Activated T-helper 2 cell treated with anti-CD3 and anti-CD28 coated beads, Interferon-gamma antibody, Interleukin-2, Interleukin-4, amounts not matched to agents 10 μg/mL and 5 μg/mL and 100 μg/mL, durations not matched to agents 14 hours and 24 hours and 36 hours (primary cell): ENCODE measurements at regions not wholly inside any gene's neighbourhood (a gene's known extent, or its start where the extent isn't known, plus 50 kb on each side); places are given as distances from the start of the nearest gene placed in this dataset.
"Not testable (repeated sequence)": the region's sequence is repeated elsewhere in the genome, so short reads cannot be mapped to it uniquely, and the experiment has no call there.

ENCODE experiments used
- DNase-seq: peaks from one replicate; pipeline ENCODE4 v3.0.0; 2021; ENCODE audit warnings: low spot score
- H3K27ac Mint-ChIP-seq: one replicate; pipeline ENCODE4 v1.8.0; 2021; ENCODE audit warnings: mixed read lengths
- H3K27me3 Mint-ChIP-seq: one replicate; pipeline ENCODE4 v1.8.0; 2021; ENCODE audit warnings: low read depth, mixed read lengths
- H3K36me3 Mint-ChIP-seq: one replicate; pipeline ENCODE4 v1.8.0; 2021; ENCODE audit warnings: low read depth, mixed read lengths
- H3K4me1 Mint-ChIP-seq: one replicate; pipeline ENCODE4 v1.8.0; 2021; ENCODE audit warnings: low read depth, mixed read lengths
- H3K4me3 Mint-ChIP-seq: one replicate; pipeline ENCODE4 v1.8.0; 2021; ENCODE audit warnings: low read depth, mild to moderate bottlenecking, moderate library complexity, mixed read lengths
- H3K9me3 Mint-ChIP-seq: one replicate; pipeline ENCODE4 v1.8.0; 2021; ENCODE audit warnings: mixed read lengths
- intact Hi-C: fragments of 100-400 bp; cut with micrococcal nuclease; formaldehyde crosslinking; loops from one replicate; pipeline ENCODE4 v1.15.1; 2023

DNA sequence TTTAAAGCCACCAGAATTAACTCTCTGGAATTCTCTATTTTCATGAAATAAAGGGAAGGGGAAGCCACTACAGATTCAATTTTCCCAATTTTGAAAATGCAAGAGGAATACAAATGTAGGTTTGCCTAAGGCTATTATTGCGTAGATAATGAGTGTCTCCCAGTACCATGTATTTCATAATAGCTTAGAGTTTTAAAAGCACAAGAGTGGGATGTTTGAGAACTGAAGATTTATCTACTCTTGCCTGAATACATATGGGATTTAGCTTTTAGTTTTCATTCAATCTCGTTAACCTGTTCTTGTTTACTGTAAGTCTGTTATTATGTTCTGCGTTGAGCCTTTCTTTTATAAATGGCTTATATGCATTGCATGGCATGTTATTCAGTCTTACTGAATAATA lies 795.1 kb downstream of the BRINP3 start:
- H3K27me3 Mint-ChIP-seq = no peaks in the 10 kb centered on the region
- DNase-seq = no peak
- intact Hi-C loops = no loop called here
- H3K4me3 Mint-ChIP-seq = no peak overlapping the region
- no peaks in the 10 kb centered on the region for H3K4me1 Mint-ChIP-seq
- no peak overlapping the region for H3K27ac Mint-ChIP-seq
- no peaks in the 10 kb centered on the region for H3K36me3 Mint-ChIP-seq
- H3K9me3 Mint-ChIP-seq = peaks cover 4% of the 10 kb centered on the region

DNA sequence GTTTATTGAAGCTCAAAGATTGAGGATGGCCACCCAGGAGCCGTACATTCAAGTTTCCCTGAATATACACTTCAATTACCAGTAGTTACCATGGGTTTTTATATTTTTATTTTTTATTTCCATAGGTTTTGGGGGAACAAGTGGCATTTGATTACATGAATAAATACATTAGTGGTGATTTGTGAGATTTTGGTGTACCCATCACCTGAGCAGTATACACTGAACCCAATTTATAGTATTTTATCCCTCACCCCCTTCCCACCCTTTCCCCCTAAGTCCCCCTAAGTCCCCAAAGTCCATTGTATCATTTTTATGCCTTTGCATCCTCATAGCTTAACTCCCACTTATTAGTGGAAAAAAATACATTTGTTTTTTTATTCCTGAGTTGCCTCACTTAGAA lies 791.4 kb downstream of the BRINP3 start:
- Mint-ChIP-seq H3K9me3 (peaks cover 8% of the 10 kb centered on the region), H3K27me3 (no peaks in the 10 kb centered on the region), H3K27ac (no peak overlapping the region), H3K4me1 (no peaks in the 10 kb centered on the region), H3K4me3 (no peak overlapping the region), H3K36me3 (no peaks in the 10 kb centered on the region)
- intact Hi-C loops = no loop called here
- no peak for DNase-seq

DNA sequence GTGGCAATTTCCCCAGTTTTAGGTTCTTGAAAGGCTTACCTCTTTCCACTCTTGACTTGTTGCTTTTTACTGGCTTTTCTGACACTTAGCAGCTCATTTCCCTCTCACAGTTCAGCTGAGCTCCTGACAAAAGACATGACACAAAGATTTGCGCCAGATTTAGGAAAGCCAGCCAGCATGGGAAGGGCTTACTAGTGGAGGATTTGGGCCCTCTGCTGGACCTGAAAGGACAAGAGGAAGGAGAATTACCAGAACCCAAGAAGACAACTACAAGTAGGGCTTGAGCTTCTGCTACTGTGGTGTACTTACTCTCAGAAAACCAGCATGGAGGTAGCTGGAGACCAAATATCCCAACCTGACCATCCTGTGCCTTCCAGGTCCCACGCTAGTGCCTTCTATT lies 784.5 kb downstream of the BRINP3 start:
- intact Hi-C loops = no loop called here
- Mint-ChIP-seq H3K9me3 (peaks cover 17% of the 10 kb centered on the region), H3K4me1 (no peaks in the 10 kb centered on the region), H3K36me3 (no peaks in the 10 kb centered on the region), H3K27me3 (no peaks in the 10 kb centered on the region), H3K4me3 (no peak overlapping the region), H3K27ac (no peak overlapping the region)
- no peak for DNase-seq

DNA sequence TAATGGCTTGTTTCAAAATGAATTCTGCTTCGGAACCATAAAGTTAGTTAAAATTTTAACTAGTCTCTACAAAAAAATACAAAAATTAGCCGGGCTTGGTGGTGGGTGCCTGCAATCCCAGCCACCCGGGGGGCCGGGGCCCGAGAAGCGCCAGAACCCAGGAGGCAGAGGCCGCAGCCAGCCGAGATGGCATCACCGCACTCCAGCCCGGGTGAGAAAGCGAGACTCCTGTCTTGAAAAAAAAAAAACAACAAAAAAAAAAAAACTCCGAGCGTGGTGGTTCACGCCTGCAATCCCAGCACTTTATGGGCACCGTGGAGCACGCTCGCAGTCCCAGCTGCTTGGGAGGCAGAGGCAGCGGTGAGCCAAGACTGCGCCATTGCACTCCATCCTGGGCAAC lies 781.4 kb downstream of the BRINP3 start:
- Mint-ChIP-seq H3K9me3 (peaks cover 26% of the 10 kb centered on the region), H3K4me1 (no peaks in the 10 kb centered on the region), H3K36me3 (no peaks in the 10 kb centered on the region), H3K4me3 (no peak overlapping the region), H3K27ac (no peak overlapping the region), H3K27me3 (no peaks in the 10 kb centered on the region)
- DNase-seq = no peak
- intact Hi-C loops = no loop called here

DNA sequence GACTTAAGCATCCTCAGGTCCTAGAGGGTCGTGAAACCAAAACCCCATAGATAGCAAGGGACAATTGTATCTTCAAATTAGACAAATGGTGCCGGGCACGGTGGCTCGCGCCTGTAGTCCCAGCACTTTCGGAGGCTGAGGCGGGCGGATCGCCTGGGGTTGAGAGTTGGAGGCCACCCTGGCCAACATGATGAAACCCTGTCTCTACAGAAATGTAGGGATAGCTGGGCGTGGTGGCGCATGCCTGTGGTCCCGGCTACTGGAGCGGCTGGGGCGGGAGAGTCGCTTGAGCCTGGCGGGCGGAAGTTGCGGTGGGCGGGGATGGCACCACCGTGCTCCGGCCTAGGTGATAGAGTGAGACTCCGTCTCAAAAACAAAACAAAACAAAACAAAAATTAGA lies 780.6 kb downstream of the BRINP3 start:
- no peak for DNase-seq
- no peak overlapping the region for H3K27ac Mint-ChIP-seq
- H3K4me1 Mint-ChIP-seq = no peaks in the 10 kb centered on the region
- no peaks in the 10 kb centered on the region for H3K27me3 Mint-ChIP-seq
- intact Hi-C loops = no loop called here
- H3K36me3 Mint-ChIP-seq = no peaks in the 10 kb centered on the region
- peaks cover 30% of the 10 kb centered on the region for H3K9me3 Mint-ChIP-seq
- H3K4me3 Mint-ChIP-seq = no peak overlapping the region

DNA sequence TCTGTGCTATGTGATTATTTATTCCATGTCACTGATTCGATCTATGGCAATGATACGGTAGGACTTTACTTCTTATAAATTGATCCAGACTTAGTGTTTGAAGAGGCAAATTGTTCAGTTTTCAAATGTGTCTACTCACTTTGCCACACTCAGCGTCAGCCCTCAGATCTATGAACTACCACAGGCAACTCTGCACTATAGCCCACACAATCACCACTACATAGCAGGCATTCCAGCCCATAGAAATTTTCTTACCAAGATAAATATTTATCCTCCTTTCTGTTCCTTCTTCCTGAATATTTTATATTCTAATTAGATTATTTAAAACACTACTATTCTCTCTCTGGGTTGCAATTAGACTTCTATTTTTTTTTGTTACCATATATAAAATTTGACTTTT lies 776.1 kb downstream of the BRINP3 start:
- no peak for DNase-seq
- Mint-ChIP-seq H3K4me1 (no peaks in the 10 kb centered on the region), H3K36me3 (no peaks in the 10 kb centered on the region), H3K27ac (no peak overlapping the region), H3K9me3 (peaks cover 25% of the 10 kb centered on the region), H3K27me3 (no peaks in the 10 kb centered on the region), H3K4me3 (no peak overlapping the region)
- intact Hi-C loops = no loop called here

DNA sequence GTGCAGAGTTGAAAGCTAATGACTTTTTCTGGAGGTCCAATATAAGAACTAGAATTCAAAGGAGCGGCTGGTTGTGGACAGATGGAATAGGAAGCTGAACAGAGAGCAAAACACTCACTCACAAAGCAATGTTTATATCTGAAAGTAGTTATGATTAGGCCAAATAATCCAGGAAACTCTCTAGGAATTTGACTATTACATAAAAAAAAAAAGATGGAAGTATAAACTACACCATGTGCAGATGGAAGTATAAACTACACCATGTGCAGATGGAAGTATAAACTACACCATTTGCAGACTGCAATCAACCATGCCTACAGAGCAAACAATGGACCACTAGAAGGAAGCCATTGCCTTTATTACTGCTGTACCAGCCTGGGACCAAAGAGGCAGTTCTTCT lies 771.1 kb downstream of the BRINP3 start:
- Mint-ChIP-seq H3K27me3 (no peaks in the 10 kb centered on the region), H3K27ac (no peak overlapping the region), H3K9me3 (peaks cover 37% of the 10 kb centered on the region), H3K4me1 (no peaks in the 10 kb centered on the region), H3K36me3 (no peaks in the 10 kb centered on the region), H3K4me3 (no peak overlapping the region)
- intact Hi-C loops = no loop called here
- DNase-seq = no peak

DNA sequence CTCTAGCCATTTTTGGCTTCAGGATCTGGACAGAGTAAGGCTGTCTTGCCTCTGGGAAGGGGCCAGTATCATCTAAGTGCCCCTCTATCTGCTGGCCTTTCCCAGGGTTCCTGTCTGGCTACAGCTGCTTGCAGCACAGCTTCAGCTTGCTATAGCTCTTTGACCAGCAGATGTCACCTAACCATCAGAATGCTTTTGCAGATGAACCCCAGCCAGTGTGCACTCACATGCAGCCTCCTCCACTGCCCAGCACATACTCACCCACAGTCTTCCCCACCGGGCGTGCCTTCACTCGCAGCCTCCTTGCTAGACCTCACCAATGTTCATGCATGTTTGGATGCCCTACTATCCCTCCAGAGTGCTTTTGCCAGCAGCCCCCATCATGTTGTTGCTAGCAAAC lies 769.0 kb downstream of the BRINP3 start:
- H3K4me1 Mint-ChIP-seq = no peaks in the 10 kb centered on the region
- no peak overlapping the region for H3K4me3 Mint-ChIP-seq
- H3K27ac Mint-ChIP-seq = no peak overlapping the region
- no peak for DNase-seq
- H3K36me3 Mint-ChIP-seq = no peaks in the 10 kb centered on the region
- H3K27me3 Mint-ChIP-seq = no peaks in the 10 kb centered on the region
- peaks cover 36% of the 10 kb centered on the region for H3K9me3 Mint-ChIP-seq
- intact Hi-C loops = no loop called here

DNA sequence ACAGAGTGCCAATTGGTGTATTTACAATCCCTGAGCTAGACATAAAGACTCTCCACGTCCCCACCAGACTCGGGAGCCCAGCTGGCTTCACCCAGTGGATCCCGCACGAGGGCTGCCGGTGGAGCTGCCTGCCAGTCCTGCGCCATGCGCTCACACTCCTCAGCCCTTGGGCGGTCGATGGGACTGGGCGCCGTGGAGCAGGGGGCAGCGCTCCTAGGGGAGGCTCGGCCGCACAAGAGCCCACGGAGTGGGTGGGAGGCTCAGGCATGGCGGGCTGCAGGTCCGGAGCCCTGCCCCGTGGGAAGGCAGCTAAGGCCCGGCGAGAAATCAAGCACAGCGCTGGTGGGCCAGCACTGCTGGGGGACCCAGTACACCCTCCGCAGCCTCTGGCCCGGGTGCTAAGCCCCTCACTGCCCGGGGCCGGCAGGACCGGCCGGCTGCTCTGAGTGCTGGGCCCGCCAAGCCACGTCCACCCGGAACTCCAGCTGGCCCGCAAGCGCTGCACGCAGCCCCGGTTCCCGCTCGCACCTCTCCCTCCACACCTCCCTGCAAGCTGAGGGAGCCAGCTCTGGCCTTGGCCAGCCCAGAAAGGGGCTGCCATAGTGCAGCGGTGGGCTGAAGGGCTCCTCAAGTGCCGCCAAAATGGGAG lies 759.4 kb downstream of the BRINP3 start:
- H3K9me3 Mint-ChIP-seq = peaks cover 15% of the 10 kb centered on the region
- H3K27me3 Mint-ChIP-seq, H3K27ac Mint-ChIP-seq, H3K4me1 Mint-ChIP-seq, H3K4me3 Mint-ChIP-seq, DNase-seq, H3K36me3 Mint-ChIP-seq, intact Hi-C loops: not testable (repeated sequence)

DNA sequence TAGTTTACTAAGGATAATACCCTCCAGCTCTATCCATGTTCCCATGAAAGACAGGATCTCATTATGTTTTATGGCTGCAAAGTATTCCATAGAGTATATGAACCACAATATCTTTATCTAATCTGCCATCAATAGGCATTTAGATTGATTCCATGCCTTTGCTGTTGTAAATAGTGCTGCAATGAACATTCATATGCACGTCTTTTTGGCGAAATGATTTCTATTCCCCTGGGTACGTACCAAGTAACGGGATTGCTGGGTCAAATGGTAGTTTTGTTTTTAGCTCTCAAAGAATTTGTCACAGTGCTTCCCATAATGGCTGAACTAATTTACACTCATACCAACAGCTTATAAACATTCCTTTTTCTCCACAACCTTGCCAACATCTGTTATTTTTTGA lies 750.9 kb downstream of the BRINP3 start:
- no peak for DNase-seq
- H3K4me1 Mint-ChIP-seq = no peaks in the 10 kb centered on the region
- H3K36me3 Mint-ChIP-seq = no peaks in the 10 kb centered on the region
- H3K4me3 Mint-ChIP-seq = no peak overlapping the region
- H3K27me3 Mint-ChIP-seq = no peaks in the 10 kb centered on the region
- intact Hi-C loops = no loop called here
- peaks cover 30% of the 10 kb centered on the region for H3K9me3 Mint-ChIP-seq
- no peak overlapping the region for H3K27ac Mint-ChIP-seq

DNA sequence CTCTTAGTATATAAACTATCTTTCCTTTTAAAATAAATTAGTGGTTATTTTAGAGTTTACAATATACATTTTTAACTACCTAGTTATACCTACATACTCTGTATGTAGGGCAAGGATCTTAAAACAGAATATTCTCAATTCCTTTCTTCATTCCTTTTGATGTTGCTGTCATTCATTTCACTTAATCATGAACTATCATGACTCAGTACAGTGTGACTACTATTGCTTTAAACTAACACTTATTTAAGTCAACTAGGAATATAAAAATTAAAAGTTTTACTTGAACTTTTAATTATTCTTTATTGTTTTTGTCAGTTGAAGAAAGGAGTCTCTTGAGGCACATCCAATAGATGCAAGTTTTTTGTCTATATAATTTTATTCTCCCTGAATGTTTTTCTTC lies 726.4 kb downstream of the BRINP3 start:
- H3K4me3 Mint-ChIP-seq = no peak overlapping the region
- no peaks in the 10 kb centered on the region for H3K36me3 Mint-ChIP-seq
- no peaks in the 10 kb centered on the region for H3K4me1 Mint-ChIP-seq
- no peak overlapping the region for H3K27ac Mint-ChIP-seq
- peaks cover 23% of the 10 kb centered on the region for H3K9me3 Mint-ChIP-seq
- H3K27me3 Mint-ChIP-seq = no peaks in the 10 kb centered on the region
- intact Hi-C loops = no loop called here
- no peak for DNase-seq

DNA sequence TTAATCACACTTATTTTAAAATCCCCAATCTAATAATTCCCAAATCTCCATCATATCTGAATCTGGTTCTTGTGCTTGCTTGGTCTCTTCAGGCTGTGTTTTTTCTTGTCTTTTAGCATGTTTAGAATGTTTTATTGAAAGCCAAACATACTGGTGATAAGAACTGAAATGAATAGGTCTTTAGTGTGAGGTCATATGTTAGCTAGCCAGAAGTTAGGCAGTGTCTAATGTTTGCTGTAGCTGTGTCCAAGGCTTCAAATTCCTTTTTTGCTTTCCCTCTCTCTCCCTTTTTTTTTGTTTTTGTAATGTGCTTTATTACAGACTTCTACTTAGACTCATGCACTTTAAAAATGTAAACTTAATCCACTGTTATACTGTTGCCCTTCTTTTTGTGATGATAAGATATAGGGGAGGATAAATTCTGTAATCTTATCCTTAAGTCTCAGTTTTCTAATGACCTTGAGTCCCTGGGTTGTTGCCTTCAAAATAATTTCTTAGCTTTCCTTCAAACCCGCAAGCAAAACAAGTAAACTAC lies 725.1 kb downstream of the BRINP3 start:
- Mint-ChIP-seq H3K36me3 (no peaks in the 10 kb centered on the region), H3K27ac (no peak overlapping the region), H3K4me1 (no peaks in the 10 kb centered on the region), H3K9me3 (peaks cover 23% of the 10 kb centered on the region), H3K4me3 (no peak overlapping the region), H3K27me3 (no peaks in the 10 kb centered on the region)
- no peak for DNase-seq
- intact Hi-C loops = no loop called here

DNA sequence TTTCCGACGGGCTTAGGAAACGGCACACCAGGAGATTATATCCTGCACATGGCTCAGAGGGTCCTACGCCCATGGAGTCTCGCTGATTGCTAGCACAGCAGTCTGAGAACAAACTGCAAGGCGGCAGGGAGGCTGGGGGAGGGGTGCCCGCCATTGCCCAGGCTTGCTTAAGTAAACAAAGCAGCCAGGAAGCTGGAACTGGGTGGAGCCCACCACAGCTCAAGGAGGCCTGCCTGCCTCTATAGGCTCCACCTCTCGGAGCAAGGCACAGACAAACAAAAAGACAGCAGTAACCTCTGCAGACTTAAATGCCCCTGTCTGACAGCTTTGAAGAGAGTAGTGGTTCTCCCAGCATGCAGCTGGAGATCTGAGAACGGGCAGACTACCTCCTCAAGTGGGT lies 722.6 kb downstream of the BRINP3 start:
- peaks cover 17% of the 10 kb centered on the region for H3K9me3 Mint-ChIP-seq
- H3K27me3 Mint-ChIP-seq, H3K36me3 Mint-ChIP-seq, DNase-seq, H3K27ac Mint-ChIP-seq, H3K4me1 Mint-ChIP-seq, intact Hi-C loops, H3K4me3 Mint-ChIP-seq: not testable (repeated sequence)
